ENCODE measurements at regions not wholly inside any gene's neighbourhood (a gene's known extent, or its start where the extent isn't known, plus 50 kb on each side); places are given as distances from the start of the nearest gene placed in this dataset.

GRCh38 chr21:24403221-24403620 is 1204.1 kb downstream of the MRPL39 start:
- Histone ChIP-seq H3K9me3 (ENCODE audit: low read depth, low read length) (peaks cover 3% of the 10 kb centered on the region), H3K36me3 (ENCODE audit: insufficient read depth, low read length) (no peaks in the 10 kb centered on the region), H2AFZ (ENCODE audit: low read length) (no peak overlapping the region), H3K79me2 (ENCODE audit: insufficient read depth, low read length) (no peaks in the 10 kb centered on the region), H3K4me1 (ENCODE audit: insufficient read depth, low read length) (no peaks in the 10 kb centered on the region), H3K27ac (ENCODE audit: low read depth, low read length) (no peak overlapping the region), H3K4me2 (ENCODE audit: insufficient read depth, low read length) (no peak overlapping the region), H4K20me1 (ENCODE audit: insufficient read depth, low read length) (no peaks in the 10 kb centered on the region), H3K27me3 (ENCODE audit: insufficient read depth, low read length) (no peaks in the 10 kb centered on the region), H3K4me3 (ENCODE audit: insufficient read depth, low read length) (no peak overlapping the region)
- TF ChIP-seq CTCF (IDR thresholded peaks at IDR 0.05; ENCODE audit: extremely low read depth, low read depth, low read length) = no peak
- DNase-seq (ENCODE audit: insufficient read length, low spot score, missing footprints) = no peak

GRCh38 chr21:24395320-24395923 is 1211.9 kb downstream of the MRPL39 start:
- Histone ChIP-seq H3K27me3 (ENCODE audit: insufficient read depth, low read length) (no peaks in the 10 kb centered on the region), H3K4me1 (ENCODE audit: insufficient read depth, low read length) (no peaks in the 10 kb centered on the region), H3K79me2 (ENCODE audit: insufficient read depth, low read length) (no peaks in the 10 kb centered on the region), H3K4me2 (ENCODE audit: insufficient read depth, low read length) (no peak overlapping the region), H3K27ac (ENCODE audit: low read depth, low read length) (no peak overlapping the region), H2AFZ (ENCODE audit: low read length) (no peak overlapping the region), H3K36me3 (ENCODE audit: insufficient read depth, low read length) (no peaks in the 10 kb centered on the region), H3K4me3 (ENCODE audit: insufficient read depth, low read length) (no peak overlapping the region), H3K9me3 (ENCODE audit: low read depth, low read length) (peaks cover 3% of the 10 kb centered on the region), H4K20me1 (ENCODE audit: insufficient read depth, low read length) (no peaks in the 10 kb centered on the region)
- DNase-seq (ENCODE audit: insufficient read length, low spot score, missing footprints) = no peak
- no peak for TF ChIP-seq CTCF (IDR thresholded peaks at IDR 0.05; ENCODE audit: extremely low read depth, low read depth, low read length)

- H3K36me3 ChIP-seq (ENCODE audit: insufficient read depth, low read length) = no peaks in the 10 kb centered on the region
- H3K27me3 ChIP-seq (ENCODE audit: insufficient read depth, low read length) = no peaks in the 10 kb centered on the region
- no peak for DNase-seq (ENCODE audit: insufficient read length, low spot score, missing footprints)
- H3K4me1 ChIP-seq (ENCODE audit: insufficient read depth, low read length) = no peaks in the 10 kb centered on the region
- H3K79me2 ChIP-seq (ENCODE audit: insufficient read depth, low read length) = no peaks in the 10 kb centered on the region
- H3K4me2 ChIP-seq (ENCODE audit: insufficient read depth, low read length) = no peak overlapping the region
- H4K20me1 ChIP-seq (ENCODE audit: insufficient read depth, low read length) = no peaks in the 10 kb centered on the region
- H3K9me3 ChIP-seq (ENCODE audit: low read depth, low read length) = peaks cover 3% of the 10 kb centered on the region
- no peak overlapping the region for H3K4me3 ChIP-seq (ENCODE audit: insufficient read depth, low read length)
- TF ChIP-seq CTCF (IDR thresholded peaks at IDR 0.05; ENCODE audit: extremely low read depth, low read depth, low read length) = no peak
- no peak overlapping the region for H3K27ac ChIP-seq (ENCODE audit: low read depth, low read length)
- H2AFZ ChIP-seq (ENCODE audit: low read length) = no peak overlapping the region
These were observed 1232.1 kb downstream of the MRPL39 start for GRCh38 chr21:24375201-24375600.

GRCh38 chr21:24372506-24372905 is 1234.8 kb downstream of the MRPL39 start:
- Histone ChIP-seq H3K4me3 (ENCODE audit: insufficient read depth, low read length) (no peak overlapping the region), H3K4me2 (ENCODE audit: insufficient read depth, low read length) (no peak overlapping the region), H2AFZ (ENCODE audit: low read length) (no peak overlapping the region), H3K4me1 (ENCODE audit: insufficient read depth, low read length) (no peaks in the 10 kb centered on the region), H3K36me3 (ENCODE audit: insufficient read depth, low read length) (no peaks in the 10 kb centered on the region), H3K27me3 (ENCODE audit: insufficient read depth, low read length) (no peaks in the 10 kb centered on the region), H3K9me3 (ENCODE audit: low read depth, low read length) (peaks cover 8% of the 10 kb centered on the region), H4K20me1 (ENCODE audit: insufficient read depth, low read length) (no peaks in the 10 kb centered on the region), H3K27ac (ENCODE audit: low read depth, low read length) (no peak overlapping the region), H3K79me2 (ENCODE audit: insufficient read depth, low read length) (no peaks in the 10 kb centered on the region)
- DNase-seq (ENCODE audit: insufficient read length, low spot score, missing footprints) = no peak
- TF ChIP-seq CTCF (IDR thresholded peaks at IDR 0.05; ENCODE audit: extremely low read depth, low read depth, low read length) = no peak
